Mesendoderm (in vitro differentiated cells): ENCODE measurements at regions not wholly inside any gene's neighbourhood (a gene's known extent, or its start where the extent isn't known, plus 50 kb on each side); places are given as distances from the start of the nearest gene placed in this dataset.

Experiments
- DNase-seq: peaks from one replicate; pipeline ENCODE4 v3.0.0; 2013
- H2AK5ac ChIP-seq: 2 replicates; pipeline ENCODE4 v1.6.1; 2013; ENCODE audit warnings: low read length, inconsistent platforms
- H2BK120ac ChIP-seq: 2 replicates; pipeline ENCODE4 v1.6.1; 2013; ENCODE audit warnings: low read depth, mild to moderate bottlenecking, low read length, moderate library complexity, mixed read lengths
- H2BK15ac ChIP-seq: replicated peaks from 2 replicates; pipeline ENCODE4 v1.6.1; 2013; ENCODE audit warnings: low read depth, mild to moderate bottlenecking, moderate library complexity
- H2BK5ac ChIP-seq: 2 replicates; pipeline ENCODE4 v1.6.1; 2013; ENCODE audit warnings: low read length, inconsistent platforms
- H3K18ac ChIP-seq: 2 replicates; pipeline ENCODE4 v1.6.1; 2013; ENCODE audit warnings: mild to moderate bottlenecking, low read length, mixed read lengths
- H3K23ac ChIP-seq: one replicate; pipeline ENCODE4 v1.6.1; 2013; ENCODE audit warnings: low read length
- H3K27ac ChIP-seq: 2 replicates; pipeline ENCODE4 v1.5.1; 2013; ENCODE audit warnings: low read depth, mild to moderate bottlenecking, inconsistent platforms, low read length, moderate library complexity
- H3K27me3 ChIP-seq: 2 replicates; pipeline ENCODE4 v1.6.1; 2013; ENCODE audit warnings: low read length, control low read depth, mild to moderate bottlenecking, inconsistent platforms; ENCODE audit not compliant: insufficient read depth, poor library complexity
- H3K36me3 ChIP-seq: 2 replicates; pipeline ENCODE4 v1.6.1; 2013; ENCODE audit warnings: low read length, inconsistent platforms; ENCODE audit not compliant: control insufficient read depth, insufficient read depth
- H3K4ac ChIP-seq: one replicate; pipeline ENCODE4 v1.6.1; 2013; ENCODE audit warnings: low read depth, mild to moderate bottlenecking, low read length, moderate library complexity
- H3K4me1 ChIP-seq: 2 replicates; pipeline ENCODE4 v1.6.1; 2013; ENCODE audit warnings: low read depth, low read length, inconsistent platforms; ENCODE audit not compliant: control insufficient read depth
- H3K4me2 ChIP-seq: 2 replicates; pipeline ENCODE4 v1.6.1; 2013; ENCODE audit warnings: low read length
- H3K4me3 ChIP-seq: 2 replicates; pipeline ENCODE4 v1.5.1; 2013; ENCODE audit warnings: mild to moderate bottlenecking, low read length
- H3K56ac ChIP-seq: one replicate; pipeline ENCODE4 v1.6.1; 2013; ENCODE audit warnings: low read length
- H3K79me1 ChIP-seq: 2 replicates; pipeline ENCODE4 v1.6.1; 2013; ENCODE audit warnings: low read length, inconsistent platforms
- H3K79me2 ChIP-seq: 2 replicates; pipeline ENCODE4 v1.6.1; 2013; ENCODE audit warnings: mild to moderate bottlenecking, low read length; ENCODE audit not compliant: control insufficient read depth, insufficient read depth
- H3K9ac ChIP-seq: 2 replicates; pipeline ENCODE4 v1.6.1; 2013; ENCODE audit warnings: low read length, inconsistent platforms
- H4K5ac ChIP-seq: one replicate; pipeline ENCODE4 v1.6.1; 2013; ENCODE audit warnings: low read length
- H4K8ac ChIP-seq: one replicate; pipeline ENCODE4 v1.6.1; 2013; ENCODE audit warnings: low read depth, mild to moderate bottlenecking, control low read depth, low read length, moderate library complexity
- WGBS: extraction: QIAGEN DNeasy Blood & Tissue Kit; methylation state at CpG from one replicate; pipeline ENCODE4 v1.1.7; 2013; ENCODE audit warnings: low lambda C conversion rate, missing lambda C conversion rate; ENCODE audit not compliant: insufficient coverage; ENCODE audit errors: extremely low coverage; 5-methylcytosine and 5-hydroxymethylcytosine counted together

DNA sequence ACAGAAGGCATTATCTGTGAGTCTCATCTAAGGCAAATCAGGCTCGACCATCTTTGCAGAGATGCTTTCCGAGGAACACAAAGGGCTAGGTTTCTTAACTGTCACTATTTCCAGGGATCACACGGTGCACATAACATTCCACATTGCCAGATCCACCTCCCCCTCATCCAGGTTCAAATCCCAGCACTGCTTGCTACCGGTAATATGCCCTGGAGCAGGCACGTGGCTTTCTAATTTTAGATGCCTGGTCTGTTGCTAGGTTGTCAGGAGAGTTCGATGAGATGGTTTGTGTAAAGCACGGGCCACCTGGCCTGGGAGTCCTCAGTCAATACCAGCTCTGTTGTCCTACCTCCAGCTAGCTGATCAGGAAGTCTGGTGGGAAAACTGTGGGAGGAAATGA, 598.6 kb downstream of the NPHP4 start:
- Histone ChIP-seq H3K23ac (no peak overlapping the region), H2BK120ac (no peak overlapping the region), H4K5ac (no peak overlapping the region), H3K4ac (no peak overlapping the region), H3K4me2 (no peak overlapping the region), H2AK5ac (no peak overlapping the region), H3K4me1 (no peaks in the 10 kb centered on the region), H3K9ac (no peak overlapping the region), H2BK5ac (no peak overlapping the region), H3K18ac (no peak overlapping the region), H3K56ac (no peak overlapping the region), H2BK15ac (no peak overlapping the region), H3K79me2 (no peaks in the 10 kb centered on the region), H4K8ac (no peak overlapping the region), H3K79me1 (no peaks in the 10 kb centered on the region), H3K27me3 (no peaks in the 10 kb centered on the region), H3K27ac (no peak overlapping the region), H3K4me3 (no peak overlapping the region), H3K36me3 (no peaks in the 10 kb centered on the region)
- no peak for DNase-seq
- WGBS, result no CpG with 5 or more reads among the region's 7 CpGs

DNA sequence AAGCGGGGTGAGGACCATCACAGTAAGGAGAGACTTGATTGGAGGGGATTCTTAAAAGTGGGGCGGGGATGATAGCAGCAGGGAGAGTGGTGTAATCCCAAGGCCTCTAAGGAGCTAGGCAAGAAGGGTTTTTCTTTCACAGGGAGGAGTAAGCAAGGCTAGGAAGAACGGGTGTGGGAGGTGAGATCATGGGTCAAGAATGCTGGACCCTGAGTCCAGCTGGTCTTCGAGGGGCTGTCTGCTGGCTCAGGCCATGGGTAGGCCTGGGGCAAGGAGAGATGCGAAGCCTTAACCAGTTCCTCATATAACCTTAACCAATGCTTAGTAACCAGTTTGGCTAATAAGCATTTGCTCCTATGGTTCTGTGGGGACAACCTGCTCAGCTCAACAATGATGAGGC, 599.1 kb downstream of the NPHP4 start:
- Histone ChIP-seq H3K79me2 (no peaks in the 10 kb centered on the region), H3K18ac (no peak overlapping the region), H4K5ac (no peak overlapping the region), H3K4ac (no peak overlapping the region), H3K4me2 (no peak overlapping the region), H3K27ac (no peak overlapping the region), H3K4me3 (no peak overlapping the region), H3K23ac (no peak overlapping the region), H3K79me1 (no peaks in the 10 kb centered on the region), H2BK5ac (no peak overlapping the region), H4K8ac (no peak overlapping the region), H3K9ac (no peak overlapping the region), H3K27me3 (no peaks in the 10 kb centered on the region), H3K56ac (no peak overlapping the region), H3K36me3 (no peaks in the 10 kb centered on the region), H2AK5ac (no peak overlapping the region), H2BK120ac (no peak overlapping the region), H3K4me1 (no peaks in the 10 kb centered on the region), H2BK15ac (no peak overlapping the region)
- WGBS, result no CpG with 5 or more reads among the region's 5 CpGs
- peak; percentile 12 for DNase-seq

DNA sequence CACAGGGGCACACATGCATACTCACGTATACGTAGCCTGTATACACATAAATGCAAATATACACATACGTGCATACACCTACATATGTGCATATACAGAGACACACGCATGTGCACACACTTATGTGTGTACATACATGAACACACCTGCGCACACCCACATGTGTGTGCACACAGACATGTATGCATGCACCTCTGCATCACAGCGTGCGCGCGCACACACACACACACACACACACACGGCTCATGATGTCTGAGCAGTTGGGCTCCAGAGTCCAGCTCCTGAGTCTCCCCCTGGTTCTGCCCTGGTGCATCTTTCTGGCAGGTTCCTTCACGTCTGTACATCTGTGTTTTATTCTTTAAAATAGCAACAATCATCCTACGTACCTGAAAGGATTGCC, 600.5 kb downstream of the NPHP4 start:
- Histone ChIP-seq H3K23ac (no peak overlapping the region), H3K4ac (no peak overlapping the region), H3K36me3 (no peaks in the 10 kb centered on the region), H3K4me1 (no peaks in the 10 kb centered on the region), H4K8ac (no peak overlapping the region), H4K5ac (no peak overlapping the region), H2BK5ac (no peak overlapping the region), H3K79me1 (no peaks in the 10 kb centered on the region), H3K79me2 (no peaks in the 10 kb centered on the region), H3K9ac (no peak overlapping the region), H3K27me3 (no peaks in the 10 kb centered on the region), H3K56ac (no peak overlapping the region), H2AK5ac (no peak overlapping the region), H3K4me2 (no peak overlapping the region), H3K4me3 (no peak overlapping the region), H3K18ac (no peak overlapping the region), H2BK120ac (no peak overlapping the region), H3K27ac (no peak overlapping the region), H2BK15ac (no peak overlapping the region)
- no peak for DNase-seq
- WGBS, result no CpG with 5 or more reads among the region's 12 CpGs

DNA sequence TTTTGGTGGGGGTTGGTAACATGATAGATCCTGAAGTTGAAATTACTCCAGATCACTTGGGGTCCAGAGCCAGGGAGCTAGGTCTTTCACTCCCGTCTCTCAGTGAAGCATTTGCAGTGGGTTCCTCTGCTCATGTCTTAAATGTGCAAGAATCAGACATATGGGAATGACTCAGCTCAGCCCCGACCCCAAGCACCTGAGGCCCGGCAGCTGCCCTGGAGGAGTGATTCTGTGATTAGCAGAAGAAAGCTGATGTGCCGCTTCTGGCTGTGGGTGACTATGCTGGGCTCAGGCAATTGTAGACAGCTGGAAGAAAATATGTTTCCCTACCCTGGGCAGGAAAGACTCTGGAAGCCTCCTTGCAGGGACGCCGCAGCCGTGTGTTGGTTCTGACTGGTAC, 601.7 kb downstream of the NPHP4 start:
- no peak overlapping the region for H4K5ac ChIP-seq
- H3K79me2 ChIP-seq, result no peaks in the 10 kb centered on the region
- H3K4me3 ChIP-seq, result no peak overlapping the region
- no peak overlapping the region for H3K9ac ChIP-seq
- H3K36me3 ChIP-seq, result no peaks in the 10 kb centered on the region
- no peaks in the 10 kb centered on the region for H3K4me1 ChIP-seq
- H3K23ac ChIP-seq, result no peak overlapping the region
- H2AK5ac ChIP-seq, result no peak overlapping the region
- H2BK5ac ChIP-seq, result no peak overlapping the region
- H3K56ac ChIP-seq, result no peak overlapping the region
- no peak overlapping the region for H3K27ac ChIP-seq
- no CpG with 5 or more reads among the region's 7 CpGs for WGBS
- no peak overlapping the region for H2BK120ac ChIP-seq
- no peak for DNase-seq
- no peak overlapping the region for H3K18ac ChIP-seq
- H3K27me3 ChIP-seq, result no peaks in the 10 kb centered on the region
- H4K8ac ChIP-seq, result no peak overlapping the region
- H3K4ac ChIP-seq, result no peak overlapping the region
- H3K4me2 ChIP-seq, result no peak overlapping the region
- H3K79me1 ChIP-seq, result no peaks in the 10 kb centered on the region
- H2BK15ac ChIP-seq, result no peak overlapping the region

DNA sequence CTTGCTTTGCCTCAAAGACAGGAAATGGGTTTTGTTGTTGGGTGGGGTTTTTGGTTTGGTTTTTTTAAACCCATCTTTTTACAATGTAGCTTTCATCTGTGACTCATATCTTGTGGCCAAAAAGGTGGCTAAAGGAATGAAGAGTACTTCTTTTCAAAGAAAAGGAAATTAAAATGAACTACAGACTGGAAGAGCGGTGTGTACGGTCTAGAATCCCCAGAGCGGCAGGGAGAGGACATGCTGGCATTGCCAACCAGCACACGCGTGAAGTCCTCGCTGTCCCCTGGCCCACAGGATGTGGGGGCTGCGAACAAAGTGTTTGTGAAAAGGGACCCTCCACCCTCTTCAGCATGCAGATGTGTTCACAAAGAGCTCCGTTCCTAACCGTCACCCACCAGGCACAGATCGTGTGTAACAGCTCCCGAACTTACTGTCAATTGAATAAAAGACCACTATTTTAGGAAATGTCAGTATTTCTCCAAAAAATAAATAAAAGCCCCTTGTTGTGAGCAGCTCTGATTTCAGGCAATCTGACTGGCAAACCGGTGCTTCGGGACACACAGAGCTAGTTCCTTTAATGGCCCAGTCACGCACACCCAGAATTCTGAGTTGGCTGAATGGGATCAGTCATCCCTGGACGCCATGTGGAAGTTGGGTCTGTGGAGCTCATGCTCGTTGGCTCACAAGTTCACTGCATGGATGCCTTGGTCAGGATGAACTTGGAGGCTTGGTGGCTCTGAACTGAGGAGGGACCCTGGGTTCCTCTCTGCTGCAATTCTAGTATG, 602.9 kb downstream of the NPHP4 start:
- no peaks in the 10 kb centered on the region for H3K79me2 ChIP-seq
- H2BK15ac ChIP-seq, result no peak overlapping the region
- no peak overlapping the region for H2BK120ac ChIP-seq
- no peak for DNase-seq
- no peak overlapping the region for H3K4ac ChIP-seq
- H3K79me1 ChIP-seq, result no peaks in the 10 kb centered on the region
- no peak overlapping the region for H3K9ac ChIP-seq
- H3K4me2 ChIP-seq, result no peak overlapping the region
- no peak overlapping the region for H2AK5ac ChIP-seq
- no peak overlapping the region for H3K18ac ChIP-seq
- H3K23ac ChIP-seq, result no peak overlapping the region
- no peak overlapping the region for H2BK5ac ChIP-seq
- H3K56ac ChIP-seq, result no peak overlapping the region
- no peak overlapping the region for H4K5ac ChIP-seq
- no peak overlapping the region for H4K8ac ChIP-seq
- no CpG with 5 or more reads among the region's 16 CpGs for WGBS
- H3K27me3 ChIP-seq, result no peaks in the 10 kb centered on the region
- H3K4me1 ChIP-seq, result no peaks in the 10 kb centered on the region
- no peaks in the 10 kb centered on the region for H3K36me3 ChIP-seq
- no peak overlapping the region for H3K27ac ChIP-seq
- no peak overlapping the region for H3K4me3 ChIP-seq

DNA sequence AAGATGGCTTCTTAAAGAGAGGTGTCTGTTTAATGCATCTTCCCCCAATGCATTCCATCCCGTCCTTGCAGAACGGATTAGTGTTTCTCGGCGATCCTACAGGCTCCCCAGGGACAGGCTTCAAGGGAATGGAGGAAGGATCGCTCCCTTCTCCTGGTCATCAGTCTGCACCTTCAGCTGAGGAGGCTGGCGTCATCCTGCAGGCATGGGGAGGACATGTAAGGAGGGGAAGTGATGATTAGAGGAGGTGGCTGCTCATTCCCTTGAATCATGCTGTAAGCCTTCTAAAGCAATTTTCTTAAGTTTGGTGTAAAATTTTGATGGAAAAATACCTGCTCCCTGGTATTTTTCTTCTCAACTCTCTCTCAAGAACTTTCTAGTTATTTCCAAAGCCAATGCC, 603.6 kb downstream of the NPHP4 start:
- no peak overlapping the region for H4K5ac ChIP-seq
- no peak overlapping the region for H3K27ac ChIP-seq
- no peak overlapping the region for H3K18ac ChIP-seq
- no peak overlapping the region for H2AK5ac ChIP-seq
- H3K4ac ChIP-seq, result no peak overlapping the region
- H3K27me3 ChIP-seq, result no peaks in the 10 kb centered on the region
- DNase-seq, result peak; percentile 12
- no CpG with 5 or more reads among the region's 6 CpGs for WGBS
- H2BK5ac ChIP-seq, result no peak overlapping the region
- no peak overlapping the region for H3K4me2 ChIP-seq
- no peaks in the 10 kb centered on the region for H3K79me1 ChIP-seq
- no peaks in the 10 kb centered on the region for H3K4me1 ChIP-seq
- H2BK15ac ChIP-seq, result no peak overlapping the region
- no peak overlapping the region for H3K9ac ChIP-seq
- no peak overlapping the region for H3K23ac ChIP-seq
- H3K4me3 ChIP-seq, result no peak overlapping the region
- H3K36me3 ChIP-seq, result no peaks in the 10 kb centered on the region
- H4K8ac ChIP-seq, result no peak overlapping the region
- H3K79me2 ChIP-seq, result no peaks in the 10 kb centered on the region
- no peak overlapping the region for H2BK120ac ChIP-seq
- H3K56ac ChIP-seq, result no peak overlapping the region
